NCI-H2107 (cell line): ENCODE measurements at regions not wholly inside any gene's neighbourhood (a gene's known extent, or its start where the extent isn't known, plus 50 kb on each side); places are given as distances from the start of the nearest gene placed in this dataset.
"Not testable (repeated sequence)": the region's sequence is repeated elsewhere in the genome, so short reads cannot be mapped to it uniquely, and the experiment has no call there.

ENCODE experiments used
- DNase-seq: peaks from one replicate; lab custom pipeline; 2025; lab: John Stamatoyannopoulos, UW

DNA sequence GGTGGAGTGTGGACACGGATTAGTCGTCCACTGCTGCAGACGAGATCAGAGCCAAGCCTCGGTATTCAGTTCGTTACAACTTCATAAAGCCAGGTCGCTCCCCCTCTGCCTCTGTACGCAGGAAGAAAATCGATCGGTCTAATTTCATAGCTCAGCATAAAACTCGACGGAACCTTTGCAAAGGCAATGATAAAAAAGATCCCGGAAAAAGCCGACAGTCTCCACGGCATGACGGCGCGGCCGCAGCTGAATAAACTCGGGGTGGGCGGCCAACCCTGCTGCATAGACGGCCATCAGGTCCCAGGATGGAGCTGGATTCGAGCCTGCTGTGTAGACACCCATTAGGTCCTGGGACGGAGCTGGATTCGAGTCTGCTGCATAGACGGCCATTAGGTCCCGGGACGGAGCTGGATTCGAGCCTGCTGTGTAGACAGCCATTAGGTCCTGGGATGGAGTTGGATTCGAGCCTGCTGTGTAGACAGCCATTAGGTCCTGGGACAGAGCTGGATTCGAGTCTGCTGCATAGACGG is 113.8 kb upstream of the PPP2R3B start:
- no peak for DNase-seq

DNA sequence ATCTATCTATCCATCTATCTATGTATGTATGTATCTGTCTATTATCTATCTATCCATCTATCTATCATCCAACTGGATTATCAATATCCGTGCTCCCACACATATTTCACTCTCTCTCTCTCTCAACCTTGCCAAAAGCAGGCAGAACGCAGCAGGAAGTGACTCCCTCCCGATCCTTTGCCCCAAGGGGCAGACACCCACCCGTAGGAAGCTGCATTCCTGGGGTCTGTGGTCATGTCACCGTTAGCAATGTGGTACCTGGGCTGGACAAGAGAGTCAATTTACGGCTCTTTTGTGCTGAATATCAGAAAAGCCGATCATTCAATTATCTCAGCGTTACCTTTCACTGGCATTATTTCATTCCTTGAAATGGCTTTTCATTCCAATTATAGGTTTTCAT is 119.6 kb upstream of the PPP2R3B start:
- no peak for DNase-seq

- DNase-seq: no peak
Observed at GRCh38 chrX:508163-508562, 121.5 kb upstream of the PPP2R3B start.

- DNase-seq: not testable (repeated sequence)
Observed at GRCh38 chrX:508821-509220, 121.8 kb upstream of the SHOX start.

DNA sequence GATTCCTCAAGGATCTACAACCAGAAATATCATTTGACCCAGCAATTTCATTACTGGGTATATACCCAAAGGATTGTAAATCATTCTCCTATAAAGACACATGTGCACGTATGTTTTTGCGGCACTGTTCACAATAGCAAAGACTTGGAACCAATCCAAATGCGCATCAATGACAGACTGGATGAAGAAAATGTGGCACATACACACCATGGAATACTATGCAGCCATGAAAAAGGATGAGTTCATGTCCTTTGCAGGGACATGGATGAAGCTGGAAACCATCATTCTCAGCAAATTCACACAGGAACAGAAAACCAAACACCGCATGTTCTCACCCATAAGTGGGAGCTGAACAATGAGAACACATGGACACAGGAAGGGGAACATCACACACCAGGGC is 119.5 kb upstream of the SHOX start:
- DNase-seq: not testable (repeated sequence)

GRCh38 chrX:518319-518718 is 112.3 kb upstream of the SHOX start:
- no peak for DNase-seq

DNA sequence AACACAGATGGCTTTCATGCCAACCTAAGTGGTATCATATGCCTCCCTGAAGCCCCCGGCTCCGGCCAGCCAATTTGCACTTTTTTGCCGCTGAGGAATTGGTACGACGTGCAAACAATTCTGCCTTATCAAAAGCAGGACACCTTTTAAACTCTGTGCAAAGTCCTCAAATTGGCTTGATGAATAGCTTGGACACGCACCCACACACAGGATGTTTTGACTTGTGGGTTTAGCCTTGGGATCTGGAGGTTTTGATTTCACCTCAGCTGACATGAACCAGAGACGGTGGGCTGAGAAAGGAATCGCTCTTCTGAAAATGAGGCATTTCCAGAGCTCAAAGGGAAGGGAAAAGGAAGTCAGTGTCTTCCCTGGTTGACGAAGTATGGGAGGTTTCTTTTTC is 110.8 kb upstream of the SHOX start:
- DNase-seq: no peak

DNA sequence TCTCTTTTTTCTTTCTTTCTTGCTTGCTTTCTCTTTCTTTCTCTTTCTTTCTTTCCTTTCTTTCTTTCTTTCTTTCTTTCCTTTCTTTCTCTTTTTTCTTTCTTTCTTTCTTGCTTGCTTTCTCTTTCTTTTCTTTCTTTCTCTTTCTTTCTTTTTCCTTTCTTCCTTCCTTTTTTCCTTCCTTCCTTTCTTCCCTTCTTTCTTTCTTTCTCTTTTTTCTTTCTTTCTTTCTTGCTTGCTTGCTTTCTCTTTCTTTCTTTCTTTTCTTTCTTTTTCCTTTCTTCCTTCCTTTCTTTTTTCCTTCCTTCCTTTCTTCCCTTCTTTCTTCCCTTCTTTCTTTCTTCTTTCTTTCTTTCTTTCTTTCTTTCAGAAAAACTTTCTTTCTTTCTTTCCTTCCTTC is 108.1 kb upstream of the SHOX start:
- DNase-seq: no peak

DNA sequence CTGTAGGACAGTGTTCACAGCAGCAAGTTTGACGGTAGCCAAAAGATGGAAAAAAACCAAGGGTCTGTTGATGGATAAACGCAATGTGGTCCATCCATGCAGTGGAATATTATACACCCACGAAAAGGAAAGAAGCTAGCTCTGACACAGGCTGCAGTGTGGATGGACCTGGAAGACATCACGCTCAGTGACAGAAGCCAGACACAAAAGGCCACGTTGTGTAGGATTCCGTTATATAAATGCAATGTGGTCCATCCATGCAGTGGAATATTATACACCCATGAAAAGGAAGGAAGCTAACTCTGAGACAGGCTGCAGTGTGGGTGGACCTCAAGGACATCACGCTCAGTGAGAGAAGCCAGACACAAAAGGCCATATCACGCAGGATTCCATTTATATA is 105.5 kb upstream of the SHOX start:
- no peak for DNase-seq

- no peak for DNase-seq
Observed at GRCh38 chrX:526295-527224, 104.0 kb upstream of the SHOX start.

DNA sequence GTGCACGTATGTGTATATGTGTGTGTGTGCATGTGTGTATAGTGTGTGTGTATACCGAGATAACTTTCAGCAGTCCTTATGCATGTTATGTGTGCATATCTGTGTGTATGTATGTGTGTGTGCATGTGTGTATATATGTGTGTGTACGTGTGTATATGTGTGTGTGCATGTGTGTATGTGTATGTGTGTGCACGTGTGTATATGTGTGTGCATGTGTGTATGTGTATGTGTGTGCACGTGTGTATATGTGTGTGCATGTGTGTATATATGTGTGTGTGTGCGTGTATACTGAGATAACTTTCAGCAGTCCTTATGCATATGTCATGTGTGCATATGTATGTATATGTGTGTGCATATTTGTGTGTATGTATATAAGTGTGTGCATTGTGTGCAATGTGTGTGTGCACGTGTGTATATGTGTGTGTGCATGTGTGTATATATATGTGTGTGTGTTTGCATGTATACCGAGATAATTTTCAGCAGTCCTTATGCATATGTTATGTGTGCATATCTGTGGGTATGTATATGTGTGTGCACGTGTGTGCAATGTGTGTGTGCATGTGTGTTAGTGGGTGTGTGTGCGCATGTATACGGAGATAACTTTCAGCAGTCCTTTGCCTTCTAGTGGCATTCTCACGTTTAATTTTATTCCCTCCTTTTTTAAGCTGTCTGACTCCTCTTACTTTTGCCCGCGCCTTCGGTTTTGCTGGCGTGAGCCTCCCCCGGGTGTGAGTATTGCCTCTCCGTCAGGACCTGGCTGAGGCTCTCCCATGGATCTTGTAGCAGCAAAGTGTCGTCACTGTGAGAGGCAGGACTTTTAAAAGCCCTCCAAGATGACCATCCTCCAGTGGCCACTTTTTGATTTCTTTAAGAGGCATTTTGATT is 99.6 kb upstream of the SHOX start:
- no peak for DNase-seq

DNA sequence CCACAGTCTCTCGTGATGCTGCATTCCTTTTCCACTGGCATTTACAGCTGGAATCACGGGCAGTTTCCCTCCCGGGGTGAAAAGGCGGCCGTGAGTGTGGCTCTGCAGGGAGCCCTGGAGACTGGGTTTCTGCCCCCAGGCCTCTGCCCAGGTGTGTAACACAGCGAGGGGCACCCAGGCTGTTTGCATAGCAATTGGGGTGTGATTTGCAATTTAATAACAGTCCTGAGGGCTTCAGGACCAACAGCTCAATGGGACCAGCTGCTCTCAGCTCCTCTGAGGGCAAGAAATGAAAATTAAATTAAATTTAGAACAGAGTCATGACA is 99.0 kb upstream of the SHOX start:
- no peak for DNase-seq

DNA sequence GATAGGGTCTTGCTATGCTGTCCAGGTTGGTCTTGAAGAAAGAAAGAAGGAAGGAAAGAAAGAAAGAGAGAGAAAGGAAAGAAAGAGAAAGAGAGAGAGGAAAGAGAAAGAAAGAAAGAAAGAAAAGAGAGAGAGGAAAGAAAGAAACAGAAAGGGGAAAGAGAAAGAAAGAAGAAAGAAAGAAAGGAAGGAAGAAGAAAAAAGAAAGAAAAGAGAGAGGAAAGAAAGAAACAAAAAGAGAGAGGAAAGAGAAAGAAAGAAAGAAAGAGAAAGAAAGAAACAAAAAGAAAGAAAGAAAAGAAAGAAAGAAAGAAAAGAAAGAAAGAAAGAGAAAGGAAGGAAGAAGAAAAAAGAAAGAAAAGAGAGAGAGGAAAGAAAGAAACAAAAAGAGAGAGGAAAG is 95.8 kb upstream of the SHOX start:
- no peak for DNase-seq

DNA sequence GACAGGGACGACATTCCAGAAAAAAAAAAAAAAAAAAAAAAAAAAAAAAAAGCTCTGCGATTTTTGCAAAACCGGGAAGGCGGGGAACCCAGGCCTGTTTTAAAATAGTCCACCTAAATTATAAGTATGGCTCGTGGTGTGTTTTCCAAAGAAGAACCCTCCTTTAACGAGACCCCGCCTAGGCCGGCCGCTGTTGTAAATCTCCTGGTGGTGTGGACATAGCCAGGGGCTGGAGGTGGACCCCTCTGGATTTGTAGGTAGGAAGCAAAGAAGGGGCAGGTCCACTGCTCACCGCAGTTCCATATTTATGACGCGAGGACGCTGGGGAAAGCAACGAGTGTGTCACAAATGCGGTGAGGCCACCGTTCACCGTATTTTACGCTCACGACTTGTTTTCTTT is 94.0 kb upstream of the SHOX start:
- no peak for DNase-seq

DNA sequence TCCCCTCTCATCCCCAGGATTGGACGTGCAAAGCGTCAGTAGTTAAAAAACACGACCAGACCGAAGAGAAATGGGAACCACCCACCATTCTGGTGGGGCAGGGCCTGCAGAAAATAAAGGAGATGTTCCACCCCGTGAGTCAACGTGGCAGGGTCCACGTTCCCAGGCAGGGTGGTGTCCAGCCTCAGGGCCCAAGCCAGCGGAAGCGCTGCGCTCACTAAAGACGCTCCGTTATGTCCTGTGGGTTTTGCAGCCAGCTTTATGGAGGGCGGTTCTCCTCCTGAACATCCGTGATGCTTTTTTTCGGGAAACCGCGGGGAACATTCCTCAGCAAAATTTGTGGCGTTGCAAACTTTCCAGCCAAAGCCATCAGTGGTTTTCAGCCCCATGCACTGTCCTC is 93.4 kb upstream of the SHOX start:
- DNase-seq: no peak

GRCh38 chrX:538311-538710 is 92.3 kb upstream of the SHOX start:
- DNase-seq: no peak

DNA sequence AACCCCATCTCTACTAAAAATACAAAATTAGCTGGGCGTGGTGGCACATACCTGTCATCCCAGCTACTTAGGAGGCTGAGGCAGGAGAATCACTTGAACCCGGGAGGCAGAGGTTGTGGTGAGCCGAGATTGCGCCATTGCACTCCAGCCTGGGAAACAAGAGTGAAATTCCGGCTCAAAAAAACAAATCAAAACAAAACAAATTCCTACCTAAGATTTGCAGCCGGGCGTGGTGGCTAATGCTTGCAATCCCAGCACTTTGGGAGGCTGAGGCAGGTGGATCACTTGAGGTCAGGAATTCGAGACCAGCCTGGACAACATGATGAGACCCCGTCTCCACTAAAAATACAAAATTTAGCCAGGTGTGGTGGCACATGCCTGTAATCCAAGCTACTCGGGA is 89.6 kb upstream of the SHOX start:
- not testable (repeated sequence) for DNase-seq

DNA sequence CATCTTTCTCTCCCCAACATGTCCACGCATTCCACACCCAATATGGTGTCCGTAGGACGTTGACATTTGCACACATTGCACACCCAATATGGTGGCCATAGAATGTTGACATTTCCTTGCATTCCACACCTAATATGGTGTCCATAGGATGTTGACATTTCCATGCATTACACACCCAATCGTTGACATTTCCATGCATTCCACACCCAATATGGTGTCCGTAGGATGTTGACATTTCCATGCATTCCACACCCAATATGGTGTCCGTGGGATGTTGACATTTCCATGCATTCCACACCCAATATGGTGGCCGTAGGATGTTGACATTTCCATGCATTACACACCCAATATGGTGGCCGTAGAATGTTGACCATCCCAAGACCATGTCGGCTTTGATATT is 88.4 kb upstream of the SHOX start:
- no peak for DNase-seq

DNA sequence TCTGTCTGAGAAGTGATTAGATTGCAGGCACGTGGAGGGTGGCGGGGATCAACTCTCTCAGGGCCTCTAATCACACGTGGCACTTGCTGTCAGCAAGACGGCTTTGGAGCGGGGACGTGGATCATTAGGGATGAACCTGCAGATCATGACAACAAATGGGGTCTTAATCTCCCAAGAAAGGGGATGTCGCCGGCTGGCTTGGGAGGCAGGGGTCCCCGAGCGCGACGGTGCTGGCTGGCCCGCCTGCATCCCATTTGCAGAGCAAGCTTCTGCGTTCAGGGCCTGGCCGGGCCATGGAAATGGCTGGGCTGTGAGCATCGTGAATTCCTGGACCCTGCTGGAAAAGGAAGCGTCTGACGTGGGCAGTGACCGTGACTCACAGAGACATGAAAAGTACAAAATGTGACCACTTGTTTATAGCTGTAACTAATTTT is 85.1 kb upstream of the SHOX start:
- no peak for DNase-seq

- DNase-seq: no peak
Observed at GRCh38 chrX:550514-550913, 80.1 kb upstream of the SHOX start.

- DNase-seq: no peak
Observed at GRCh38 chrX:551306-551705, 79.3 kb upstream of the SHOX start.

GRCh38 chrX:552496-552895 is 78.1 kb upstream of the SHOX start:
- no peak for DNase-seq

- DNase-seq: no peak
Observed at GRCh38 chrX:554271-554670, 76.3 kb upstream of the SHOX start.
